ENCODE measurements at regions not wholly inside any gene's neighbourhood (a gene's known extent, or its start where the extent isn't known, plus 50 kb on each side); places are given as distances from the start of the nearest gene placed in this dataset.

- TF ChIP-seq CTCF (IDR thresholded peaks at IDR 0.05), result no peak
- Mint-ChIP-seq H3K27ac (no peak overlapping the region), H3K36me3 (ENCODE audit: low read depth) (no peaks in the 10 kb centered on the region), H3K4me3 (no peak overlapping the region), H3K4me1 (ENCODE audit: low read depth) (no peaks in the 10 kb centered on the region), H3K9me3 (peaks cover 55% of the 10 kb centered on the region), H3K27me3 (ENCODE audit: insufficient read depth) (no peaks in the 10 kb centered on the region)
- no peak for DNase-seq
Observed at GRCh38 chr13:19020988-19021387, 160.6 kb downstream of the TUBA3C start.

GRCh38 chr13:18998389-18998788 is 183.2 kb downstream of the TUBA3C start:
- H3K4me3 Mint-ChIP-seq, result no peak overlapping the region
- H3K9me3 Mint-ChIP-seq, result peaks cover 75% of the 10 kb centered on the region
- no peak for TF ChIP-seq CTCF (IDR thresholded peaks at IDR 0.05)
- peaks cover 2% of the 10 kb centered on the region for H3K27me3 Mint-ChIP-seq (ENCODE audit: insufficient read depth)
- no peaks in the 10 kb centered on the region for H3K4me1 Mint-ChIP-seq (ENCODE audit: low read depth)
- no peak overlapping the region for H3K27ac Mint-ChIP-seq
- DNase-seq, result no peak
- H3K36me3 Mint-ChIP-seq (ENCODE audit: low read depth), result peaks cover 37% of the 10 kb centered on the region

- Mint-ChIP-seq H3K36me3 (ENCODE audit: low read depth) (peaks cover 39% of the 10 kb centered on the region), H3K4me1 (ENCODE audit: low read depth) (no peaks in the 10 kb centered on the region), H3K27me3 (ENCODE audit: insufficient read depth) (peaks cover 2% of the 10 kb centered on the region), H3K27ac (no peak overlapping the region), H3K4me3 (no peak overlapping the region), H3K9me3 (peaks cover 79% of the 10 kb centered on the region)
- no peak for TF ChIP-seq CTCF (IDR thresholded peaks at IDR 0.05)
- no peak for DNase-seq
Observed at GRCh38 chr13:18996627-18997051, 185.0 kb downstream of the TUBA3C start.

GRCh38 chr13:18996221-18996620 is 185.4 kb downstream of the TUBA3C start:
- peaks cover 39% of the 10 kb centered on the region for H3K36me3 Mint-ChIP-seq (ENCODE audit: low read depth)
- no peak for DNase-seq
- no peak for TF ChIP-seq CTCF (IDR thresholded peaks at IDR 0.05)
- no peak overlapping the region for H3K4me3 Mint-ChIP-seq
- H3K27me3 Mint-ChIP-seq (ENCODE audit: insufficient read depth), result peaks cover 2% of the 10 kb centered on the region
- H3K27ac Mint-ChIP-seq, result no peak overlapping the region
- H3K4me1 Mint-ChIP-seq (ENCODE audit: low read depth), result no peaks in the 10 kb centered on the region
- peaks cover 78% of the 10 kb centered on the region for H3K9me3 Mint-ChIP-seq

GRCh38 chr13:18995259-18995873 is 186.3 kb downstream of the TUBA3C start:
- no peak overlapping the region for H3K4me3 Mint-ChIP-seq
- peaks cover 2% of the 10 kb centered on the region for H3K27me3 Mint-ChIP-seq (ENCODE audit: insufficient read depth)
- H3K36me3 Mint-ChIP-seq (ENCODE audit: low read depth), result peaks cover 39% of the 10 kb centered on the region
- no peak for DNase-seq
- peaks cover 75% of the 10 kb centered on the region for H3K9me3 Mint-ChIP-seq
- TF ChIP-seq CTCF (IDR thresholded peaks at IDR 0.05), result no peak
- H3K27ac Mint-ChIP-seq, result no peak overlapping the region
- no peaks in the 10 kb centered on the region for H3K4me1 Mint-ChIP-seq (ENCODE audit: low read depth)
